ENCODE measurements at regions not wholly inside any gene's neighbourhood (a gene's known extent, or its start where the extent isn't known, plus 50 kb on each side); places are given as distances from the start of the nearest gene placed in this dataset.

GRCh38 chrX:114101081-114101480 is 482.8 kb upstream of the HTR2C start:
- Histone ChIP-seq H3K27ac (ENCODE audit: low read depth, low read length) (no peak overlapping the region), H3K36me3 (ENCODE audit: control insufficient read depth, insufficient read depth, low read length) (no peaks in the 10 kb centered on the region), H3K27me3 (ENCODE audit: control insufficient read depth, insufficient read depth, low read length) (peaks cover 11% of the 10 kb centered on the region), H3K4me3 (ENCODE audit: low read depth, low read length) (no peak overlapping the region), H3K9me3 (ENCODE audit: control insufficient read depth, insufficient read depth, low read length) (no peaks in the 10 kb centered on the region), H3K4me1 (ENCODE audit: control insufficient read depth, insufficient read depth, low read length) (no peaks in the 10 kb centered on the region)
- 43% methylated on average over 1 of the region's 3 CpGs for WGBS (ENCODE audit: insufficient coverage)
- no peak for DNase-seq (ENCODE audit: low read depth in 4 of 6, low spot score in 6 of 6)

- no peak overlapping the region for H3K27ac ChIP-seq (ENCODE audit: low read depth, low read length)
- no peaks in the 10 kb centered on the region for H3K4me1 ChIP-seq (ENCODE audit: control insufficient read depth, insufficient read depth, low read length)
- H3K4me3 ChIP-seq (ENCODE audit: low read depth, low read length) = no peak overlapping the region
- peaks cover 11% of the 10 kb centered on the region for H3K27me3 ChIP-seq (ENCODE audit: control insufficient read depth, insufficient read depth, low read length)
- WGBS (ENCODE audit: insufficient coverage) = 80% methylated on average over 1 of the region's 2 CpGs
- no peaks in the 10 kb centered on the region for H3K36me3 ChIP-seq (ENCODE audit: control insufficient read depth, insufficient read depth, low read length)
- no peak for DNase-seq (ENCODE audit: low read depth in 4 of 6, low spot score in 6 of 6)
- no peaks in the 10 kb centered on the region for H3K9me3 ChIP-seq (ENCODE audit: control insufficient read depth, insufficient read depth, low read length)
These were observed 486.0 kb upstream of the HTR2C start for GRCh38 chrX:114097866-114098265.

- no peak overlapping the region for H3K27ac ChIP-seq (ENCODE audit: low read depth, low read length)
- peaks cover under 1% of the 10 kb centered on the region for H3K9me3 ChIP-seq (ENCODE audit: control insufficient read depth, insufficient read depth, low read length)
- no CpG with 5 or more reads among the region's 1 CpG for WGBS (ENCODE audit: insufficient coverage)
- H3K4me3 ChIP-seq (ENCODE audit: low read depth, low read length) = no peak overlapping the region
- H3K4me1 ChIP-seq (ENCODE audit: control insufficient read depth, insufficient read depth, low read length) = no peaks in the 10 kb centered on the region
- no peak for DNase-seq (ENCODE audit: low read depth in 4 of 6, low spot score in 6 of 6)
- no peaks in the 10 kb centered on the region for H3K36me3 ChIP-seq (ENCODE audit: control insufficient read depth, insufficient read depth, low read length)
- H3K27me3 ChIP-seq (ENCODE audit: control insufficient read depth, insufficient read depth, low read length) = peaks cover 11% of the 10 kb centered on the region
These were observed 486.5 kb upstream of the HTR2C start for GRCh38 chrX:114097427-114097826.

- H3K4me1 ChIP-seq (ENCODE audit: control insufficient read depth, insufficient read depth, low read length) = no peaks in the 10 kb centered on the region
- H3K9me3 ChIP-seq (ENCODE audit: control insufficient read depth, insufficient read depth, low read length) = peaks cover 3% of the 10 kb centered on the region
- H3K27me3 ChIP-seq (ENCODE audit: control insufficient read depth, insufficient read depth, low read length) = peaks cover 6% of the 10 kb centered on the region
- no peak for DNase-seq (ENCODE audit: low read depth in 4 of 6, low spot score in 6 of 6)
- H3K36me3 ChIP-seq (ENCODE audit: control insufficient read depth, insufficient read depth, low read length) = no peaks in the 10 kb centered on the region
- H3K27ac ChIP-seq (ENCODE audit: low read depth, low read length) = no peak overlapping the region
- no peak overlapping the region for H3K4me3 ChIP-seq (ENCODE audit: low read depth, low read length)
- WGBS (ENCODE audit: insufficient coverage) = 57% methylated on average over 1 of the region's 3 CpGs
These were observed 488.1 kb upstream of the HTR2C start for GRCh38 chrX:114095789-114096188.

GRCh38 chrX:114087543-114087942 is 496.3 kb upstream of the HTR2C start:
- Histone ChIP-seq H3K9me3 (ENCODE audit: control insufficient read depth, insufficient read depth, low read length) (peaks cover 3% of the 10 kb centered on the region), H3K27ac (ENCODE audit: low read depth, low read length) (no peak overlapping the region), H3K4me3 (ENCODE audit: low read depth, low read length) (no peak overlapping the region), H3K4me1 (ENCODE audit: control insufficient read depth, insufficient read depth, low read length) (no peaks in the 10 kb centered on the region), H3K36me3 (ENCODE audit: control insufficient read depth, insufficient read depth, low read length) (no peaks in the 10 kb centered on the region), H3K27me3 (ENCODE audit: control insufficient read depth, insufficient read depth, low read length) (no peaks in the 10 kb centered on the region)
- WGBS (ENCODE audit: insufficient coverage) = no CpG with 5 or more reads among the region's 1 CpG
- DNase-seq (ENCODE audit: low read depth in 4 of 6, low spot score in 6 of 6) = no peak

GRCh38 chrX:114077773-114078172 is 506.1 kb upstream of the HTR2C start:
- no CpG with 5 or more reads among the region's 3 CpGs for WGBS (ENCODE audit: insufficient coverage)
- H3K9me3 ChIP-seq (ENCODE audit: control insufficient read depth, insufficient read depth, low read length) = no peaks in the 10 kb centered on the region
- peaks cover 3% of the 10 kb centered on the region for H3K27me3 ChIP-seq (ENCODE audit: control insufficient read depth, insufficient read depth, low read length)
- H3K36me3 ChIP-seq (ENCODE audit: control insufficient read depth, insufficient read depth, low read length) = no peaks in the 10 kb centered on the region
- DNase-seq (ENCODE audit: low read depth in 4 of 6, low spot score in 6 of 6) = no peak
- H3K4me3 ChIP-seq (ENCODE audit: low read depth, low read length) = no peak overlapping the region
- no peak overlapping the region for H3K27ac ChIP-seq (ENCODE audit: low read depth, low read length)
- H3K4me1 ChIP-seq (ENCODE audit: control insufficient read depth, insufficient read depth, low read length) = no peaks in the 10 kb centered on the region

GRCh38 chrX:114075073-114075673 is 508.7 kb upstream of the HTR2C start:
- WGBS (ENCODE audit: insufficient coverage) = 30% methylated on average over 2 of the region's 4 CpGs
- no peak overlapping the region for H3K27ac ChIP-seq (ENCODE audit: low read depth, low read length)
- no peaks in the 10 kb centered on the region for H3K9me3 ChIP-seq (ENCODE audit: control insufficient read depth, insufficient read depth, low read length)
- H3K27me3 ChIP-seq (ENCODE audit: control insufficient read depth, insufficient read depth, low read length) = peaks cover 7% of the 10 kb centered on the region
- DNase-seq (ENCODE audit: low read depth in 4 of 6, low spot score in 6 of 6) = peak in 1 of 6 donors; percentile 6
- H3K4me1 ChIP-seq (ENCODE audit: control insufficient read depth, insufficient read depth, low read length) = no peaks in the 10 kb centered on the region
- H3K4me3 ChIP-seq (ENCODE audit: low read depth, low read length) = no peak overlapping the region
- H3K36me3 ChIP-seq (ENCODE audit: control insufficient read depth, insufficient read depth, low read length) = no peaks in the 10 kb centered on the region

- Histone ChIP-seq H3K27me3 (ENCODE audit: control insufficient read depth, insufficient read depth, low read length) (peaks cover 10% of the 10 kb centered on the region), H3K27ac (ENCODE audit: low read depth, low read length) (no peak overlapping the region)
These were observed 510.0 kb upstream of the HTR2C start for GRCh38 chrX:114073926-114074325.

GRCh38 chrX:114071412-114071811 is 512.5 kb upstream of the HTR2C start:
- peaks cover 12% of the 10 kb centered on the region for H3K27me3 ChIP-seq (ENCODE audit: control insufficient read depth, insufficient read depth, low read length)
- H3K27ac ChIP-seq (ENCODE audit: low read depth, low read length) = no peak overlapping the region
- H3K4me3 ChIP-seq (ENCODE audit: low read depth, low read length) = no peak overlapping the region
- H3K4me1 ChIP-seq (ENCODE audit: control insufficient read depth, insufficient read depth, low read length) = no peaks in the 10 kb centered on the region
- no peaks in the 10 kb centered on the region for H3K36me3 ChIP-seq (ENCODE audit: control insufficient read depth, insufficient read depth, low read length)
- H3K9me3 ChIP-seq (ENCODE audit: control insufficient read depth, insufficient read depth, low read length) = no peaks in the 10 kb centered on the region
- DNase-seq (ENCODE audit: low read depth in 4 of 6, low spot score in 6 of 6) = no peak
- WGBS (ENCODE audit: insufficient coverage) = 88% methylated on average over 5 of the region's 5 CpGs

More at GRCh38 chrX:114073926-114074325, 510.0 kb upstream of the HTR2C start:
- peak in 2 of 6 donors; percentile 2 to 9 for DNase-seq (ENCODE audit: low read depth in 4 of 6, low spot score in 6 of 6)
- H3K9me3 ChIP-seq (ENCODE audit: control insufficient read depth, insufficient read depth, low read length) = no peaks in the 10 kb centered on the region
- H3K4me3 ChIP-seq (ENCODE audit: low read depth, low read length) = no peak overlapping the region
- H3K36me3 ChIP-seq (ENCODE audit: control insufficient read depth, insufficient read depth, low read length) = no peaks in the 10 kb centered on the region
- 21% methylated on average over 2 of the region's 3 CpGs for WGBS (ENCODE audit: insufficient coverage)
- no peaks in the 10 kb centered on the region for H3K4me1 ChIP-seq (ENCODE audit: control insufficient read depth, insufficient read depth, low read length)

GRCh38 chrX:114065577-114066223 is 518.2 kb upstream of the HTR2C start:
- no peaks in the 10 kb centered on the region for H3K4me1 ChIP-seq (ENCODE audit: control insufficient read depth, insufficient read depth, low read length)

More at GRCh38 chrX:114065577-114066223, 518.2 kb upstream of the HTR2C start:
- H3K36me3 ChIP-seq (ENCODE audit: control insufficient read depth, insufficient read depth, low read length) = no peaks in the 10 kb centered on the region
- peaks cover 5% of the 10 kb centered on the region for H3K27me3 ChIP-seq (ENCODE audit: control insufficient read depth, insufficient read depth, low read length)
- no peak overlapping the region for H3K4me3 ChIP-seq (ENCODE audit: low read depth, low read length)
- WGBS (ENCODE audit: insufficient coverage) = 100% methylated on average over 1 of the region's 4 CpGs
- no peak overlapping the region for H3K27ac ChIP-seq (ENCODE audit: low read depth, low read length)
- no peak for DNase-seq (ENCODE audit: low read depth in 4 of 6, low spot score in 6 of 6)
- H3K9me3 ChIP-seq (ENCODE audit: control insufficient read depth, insufficient read depth, low read length) = no peaks in the 10 kb centered on the region

Measured in spinal cord (tissue), 9 donors.